Neuronal stem cell (in vitro differentiated cells): ENCODE measurements at regions not wholly inside any gene's neighbourhood (a gene's known extent, or its start where the extent isn't known, plus 50 kb on each side); places are given as distances from the start of the nearest gene placed in this dataset.

ENCODE experiments used
- DNase-seq: peaks from one replicate; pipeline ENCODE4 v3.0.0-alpha.2; 2013; ENCODE audit warnings: low spot score
- H2AFZ ChIP-seq: one replicate; pipeline ENCODE4 v1.6.1; 2013; ENCODE audit warnings: mild to moderate bottlenecking, low read length, inconsistent platforms
- H2AK5ac ChIP-seq: 2 replicates; pipeline ENCODE4 v1.6.1; 2013; ENCODE audit warnings: low read depth, mild to moderate bottlenecking, inconsistent platforms, low read length, moderate library complexity, mixed read lengths
- H2BK120ac ChIP-seq: 2 replicates; pipeline ENCODE4 v1.6.1; 2013; ENCODE audit warnings: low read depth, mild to moderate bottlenecking, inconsistent platforms, low read length, moderate library complexity, mixed read lengths
- H2BK12ac ChIP-seq: one replicate; pipeline ENCODE4 v1.6.1; 2013; ENCODE audit warnings: low read length, inconsistent platforms
- H2BK15ac ChIP-seq: 2 replicates; pipeline ENCODE4 v1.6.1; 2013; ENCODE audit warnings: mild to moderate bottlenecking, low read length, inconsistent platforms, mixed read lengths
- H2BK5ac ChIP-seq: one replicate; pipeline ENCODE4 v1.6.1; 2013; ENCODE audit warnings: inconsistent platforms, mild to moderate bottlenecking, low read length, moderate library complexity
- H3K14ac ChIP-seq: one replicate; pipeline ENCODE4 v1.6.1; 2013; ENCODE audit warnings: low read length, inconsistent platforms
- H3K18ac ChIP-seq: 2 replicates; pipeline ENCODE4 v1.6.1; 2013; ENCODE audit warnings: low read length, inconsistent platforms
- H3K23ac ChIP-seq: 2 replicates; pipeline ENCODE4 v1.6.1; 2013; ENCODE audit warnings: low read depth, mild to moderate bottlenecking, mixed read lengths, low read length, inconsistent platforms; ENCODE audit not compliant: poor library complexity
- H3K27ac ChIP-seq: replicated peaks from 3 replicates; pipeline ENCODE4 v1.5.1; 2013; ENCODE audit warnings: low read length, inconsistent platforms
- H3K27me3 ChIP-seq, 3 experiments: 2 replicates each; pipeline ENCODE4 v1.6.1; 2013; ENCODE audit warnings: low read length in 3 of 3, mild to moderate bottlenecking in 2 of 3, inconsistent platforms in 1 of 3, low read depth in 1 of 3, mixed read lengths in 1 of 3, moderate library complexity in 1 of 3; ENCODE audit not compliant: control insufficient read depth in 3 of 3, insufficient read depth in 3 of 3
- H3K36me3 ChIP-seq, 2 donors: replicated peaks in 1 of 2; 2 replicates each; pipeline ENCODE4 v1.6.1; 2013; ENCODE audit warnings: low read length in 2 of 2; ENCODE audit not compliant: control insufficient read depth in 2 of 2, insufficient read depth in 2 of 2
- H3K4ac ChIP-seq: 2 replicates; pipeline ENCODE4 v1.6.1; 2013; ENCODE audit warnings: inconsistent platforms, mild to moderate bottlenecking, low read length, moderate library complexity
- H3K4me1 ChIP-seq, 2 donors: 1 replicate in 1 of 2; 2 replicates in 1 of 2; pipeline ENCODE4 v1.6.1; 2013; ENCODE audit warnings: low read length in 2 of 2, low read depth in 1 of 2; ENCODE audit not compliant: control insufficient read depth in 2 of 2, insufficient read depth in 1 of 2
- H3K4me2 ChIP-seq: one replicate; pipeline ENCODE4 v1.6.1; 2013; ENCODE audit warnings: mild to moderate bottlenecking, low read length, inconsistent platforms; ENCODE audit not compliant: insufficient read depth, poor library complexity, severe bottlenecking
- H3K4me3 ChIP-seq, 2 donors: 2 replicates each; pipeline ENCODE4 v1.5.1; 2013; ENCODE audit warnings: low read length in 2 of 2, mild to moderate bottlenecking in 2 of 2, inconsistent platforms in 1 of 2, moderate library complexity in 1 of 2
- H3K79me1 ChIP-seq: one replicate; pipeline ENCODE4 v1.6.1; 2013; ENCODE audit warnings: low read depth, mild to moderate bottlenecking, inconsistent platforms, low read length, moderate library complexity
- H3K9ac ChIP-seq: one replicate; pipeline ENCODE4 v1.6.1; 2013; ENCODE audit warnings: mild to moderate bottlenecking, low read depth, low read length, inconsistent platforms; ENCODE audit not compliant: poor library complexity
- H3K9me3 ChIP-seq, 2 donors: replicated peaks in 1 of 2; 2 replicates each; pipeline versions ENCODE3 to v1.6.1; 2013; ENCODE audit warnings: low read length in 2 of 2, mild to moderate bottlenecking in 2 of 2, inconsistent platforms in 1 of 2, low read depth in 1 of 2, mixed read lengths in 1 of 2, moderate library complexity in 1 of 2; ENCODE audit not compliant: control insufficient read depth in 2 of 2, insufficient read depth in 1 of 2
- H4K8ac ChIP-seq: one replicate; pipeline ENCODE4 v1.6.1; 2013; ENCODE audit warnings: low read depth, mild to moderate bottlenecking, inconsistent platforms, low read length, moderate library complexity
- H4K91ac ChIP-seq: one replicate; pipeline ENCODE4 v1.6.1; 2013; ENCODE audit warnings: low read length, low read depth, mild to moderate bottlenecking, inconsistent platforms; ENCODE audit not compliant: poor library complexity
- WGBS, 2 donors: extraction: QIAGEN DNeasy Blood & Tissue Kit; methylation state at CpG; one replicate each; pipeline ENCODE4 v1.1.7; 2013; ENCODE audit warnings: missing lambda C conversion rate in 2 of 2, mixed read lengths in 1 of 2; ENCODE audit not compliant: insufficient read length in 2 of 2, insufficient replicate concordance in 1 of 2; ENCODE audit errors: extremely low coverage in 2 of 2; 5-methylcytosine and 5-hydroxymethylcytosine counted together

DNA sequence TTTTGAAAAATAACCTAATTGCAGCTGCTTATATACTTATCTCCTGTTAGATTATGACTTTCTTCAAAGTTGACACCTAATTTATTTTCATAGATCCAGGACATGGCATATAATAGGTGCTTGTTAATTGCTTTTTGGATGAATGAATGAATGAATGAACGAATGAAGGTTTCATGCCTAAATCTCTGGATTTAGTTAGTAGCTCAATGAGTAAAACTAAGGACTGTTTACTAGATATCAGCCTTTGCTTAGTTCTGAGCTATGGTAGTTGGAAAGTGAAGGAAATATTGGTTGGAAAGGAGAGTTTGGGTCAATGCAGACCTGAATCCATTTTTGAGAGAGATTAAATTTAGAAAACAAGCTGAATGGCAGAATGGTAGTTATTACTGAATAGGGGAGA, 160.4 kb upstream of the SGO1 start:
- Histone ChIP-seq H3K4me3 (no peak overlapping the region), H4K91ac (no peak overlapping the region), H3K18ac (no peak overlapping the region), H3K23ac (no peak overlapping the region), H4K8ac (no peak overlapping the region), H3K14ac (no peak overlapping the region), H2BK5ac (no peak overlapping the region), H2AFZ (no peak overlapping the region), H3K9ac (no peak overlapping the region), H3K9me3 (no peaks in the 10 kb centered on the region), H3K27me3 (no peaks in the 10 kb centered on the region), H2BK15ac (no peak overlapping the region), H3K79me1 (no peaks in the 10 kb centered on the region), H2BK120ac (no peak overlapping the region), H2AK5ac (no peak overlapping the region), H3K4me1 (no peaks in the 10 kb centered on the region), H3K27ac (no peak overlapping the region), H3K4me2 (no peak overlapping the region), H3K36me3 (no peaks in the 10 kb centered on the region), H3K4ac (no peak overlapping the region), H2BK12ac (no peak overlapping the region)
- WGBS, 2 donors, result no CpG with 5 or more reads among the region's 1 CpG
- no peak for DNase-seq

GRCh38 chr3:20344400-20344959, 158.5 kb upstream of the SGO1 start:
- H2AFZ ChIP-seq, result no peak overlapping the region
- no peak for DNase-seq
- no peaks in the 10 kb centered on the region for H3K79me1 ChIP-seq
- no peaks in the 10 kb centered on the region for H3K36me3 ChIP-seq
- H3K14ac ChIP-seq, result no peak overlapping the region
- H2BK12ac ChIP-seq, result no peak overlapping the region
- H3K4me2 ChIP-seq, result no peak overlapping the region
- H3K23ac ChIP-seq, result no peak overlapping the region
- no peak overlapping the region for H3K4ac ChIP-seq
- no peak overlapping the region for H4K8ac ChIP-seq
- no peaks in the 10 kb centered on the region for H3K4me1 ChIP-seq
- no peak overlapping the region for H2BK5ac ChIP-seq
- no peak overlapping the region for H3K18ac ChIP-seq
- H4K91ac ChIP-seq, result no peak overlapping the region
- H3K27ac ChIP-seq, result no peak overlapping the region
- no peak overlapping the region for H3K4me3 ChIP-seq
- H3K27me3 ChIP-seq, result no peaks in the 10 kb centered on the region
- H2AK5ac ChIP-seq, result no peak overlapping the region
- H2BK15ac ChIP-seq, result no peak overlapping the region
- H3K9me3 ChIP-seq, result no peaks in the 10 kb centered on the region
- H2BK120ac ChIP-seq, result no peak overlapping the region
- H3K9ac ChIP-seq, result no peak overlapping the region

DNA sequence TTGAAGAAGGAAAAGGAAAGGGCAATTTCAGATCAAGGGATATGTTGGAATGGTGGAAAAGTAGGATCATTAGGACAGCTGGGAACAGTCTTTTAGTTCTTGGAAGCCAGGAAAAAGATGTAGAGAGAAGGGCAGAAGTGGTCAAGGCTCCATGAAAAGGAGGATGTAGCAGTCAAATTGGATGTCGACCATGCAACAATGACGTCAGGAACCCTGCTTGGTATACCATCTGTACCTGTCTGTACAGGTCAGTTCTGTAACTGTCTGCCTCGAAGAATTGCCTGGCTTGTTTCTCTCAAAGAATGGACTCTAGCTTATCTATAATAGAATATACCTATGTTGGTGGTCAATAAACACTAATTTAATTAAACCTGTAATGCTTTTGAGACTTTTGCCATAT, 157.8 kb upstream of the SGO1 start:
- H2AK5ac ChIP-seq, result no peak overlapping the region
- H3K23ac ChIP-seq, result no peak overlapping the region
- H4K91ac ChIP-seq, result no peak overlapping the region
- no peaks in the 10 kb centered on the region for H3K9me3 ChIP-seq
- H3K4ac ChIP-seq, result no peak overlapping the region
- no CpG with 5 or more reads among the region's 3 CpGs for WGBS, 2 donors
- no peak overlapping the region for H2BK12ac ChIP-seq
- no peak overlapping the region for H3K9ac ChIP-seq
- no peaks in the 10 kb centered on the region for H3K4me1 ChIP-seq
- H3K27me3 ChIP-seq, result no peaks in the 10 kb centered on the region
- no peak overlapping the region for H3K18ac ChIP-seq
- H3K27ac ChIP-seq, result no peak overlapping the region
- no peaks in the 10 kb centered on the region for H3K79me1 ChIP-seq
- H3K14ac ChIP-seq, result no peak overlapping the region
- no peak overlapping the region for H4K8ac ChIP-seq
- H2BK120ac ChIP-seq, result no peak overlapping the region
- H3K36me3 ChIP-seq, result no peaks in the 10 kb centered on the region
- no peak overlapping the region for H2AFZ ChIP-seq
- no peak overlapping the region for H3K4me3 ChIP-seq
- no peak overlapping the region for H3K4me2 ChIP-seq
- no peak for DNase-seq
- no peak overlapping the region for H2BK5ac ChIP-seq
- no peak overlapping the region for H2BK15ac ChIP-seq

GRCh38 chr3:20340324-20340928, 154.4 kb upstream of the SGO1 start:
- no peaks in the 10 kb centered on the region for H3K9me3 ChIP-seq
- H3K18ac ChIP-seq, result no peak overlapping the region
- H3K4me3 ChIP-seq, result no peak overlapping the region
- WGBS, 2 donors, result no CpG with 5 or more reads among the region's 6 CpGs
- no peak overlapping the region for H3K27ac ChIP-seq
- no peak overlapping the region for H2AFZ ChIP-seq
- H2BK15ac ChIP-seq, result no peak overlapping the region
- no peaks in the 10 kb centered on the region for H3K27me3 ChIP-seq
- no peak overlapping the region for H2BK120ac ChIP-seq
- no peak overlapping the region for H4K8ac ChIP-seq
- H3K4me2 ChIP-seq, result no peak overlapping the region
- H3K4ac ChIP-seq, result no peak overlapping the region
- H3K9ac ChIP-seq, result no peak overlapping the region
- no peak overlapping the region for H2BK5ac ChIP-seq
- no peaks in the 10 kb centered on the region for H3K36me3 ChIP-seq
- no peak overlapping the region for H4K91ac ChIP-seq
- DNase-seq, result peak; percentile 77
- H3K23ac ChIP-seq, result no peak overlapping the region
- H3K14ac ChIP-seq, result no peak overlapping the region
- H3K79me1 ChIP-seq, result no peaks in the 10 kb centered on the region
- H2AK5ac ChIP-seq, result no peak overlapping the region
- H3K4me1 ChIP-seq, result no peaks in the 10 kb centered on the region
- no peak overlapping the region for H2BK12ac ChIP-seq
